HG02678 (cell line): ENCODE measurements at regions not wholly inside any gene's neighbourhood (a gene's known extent, or its start where the extent isn't known, plus 50 kb on each side); places are given as distances from the start of the nearest gene placed in this dataset.

Source experiments
- ATAC-seq: cut with Tn5 transposase; IDR thresholded peaks from one replicate; pipeline ENCODE4 v1.9.1; 2021; ENCODE audit warnings: mild to moderate bottlenecking, moderate library complexity; ENCODE audit not compliant: unreplicated experiment

DNA sequence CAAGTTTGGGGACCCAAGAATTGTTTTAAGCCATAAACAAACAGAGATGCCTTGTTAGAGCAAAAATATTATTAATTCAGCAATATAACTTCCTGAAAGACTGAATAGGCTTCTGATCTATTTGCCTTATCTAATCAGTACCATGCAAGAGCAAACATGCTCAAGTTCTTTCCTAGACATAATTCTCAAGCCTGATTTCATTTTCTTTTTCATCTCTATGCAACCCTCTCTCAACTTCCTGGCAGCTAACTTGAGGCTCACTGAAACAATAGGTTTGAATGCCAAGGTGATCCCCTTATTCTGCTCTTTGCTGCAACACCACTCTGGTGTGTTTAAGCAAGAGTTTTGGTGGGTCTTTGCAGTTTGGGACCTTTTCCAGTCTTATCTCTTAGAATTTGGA, 230.9 kb upstream of the CD96 start:
- no peak for ATAC-seq

GRCh38 chr3:111311709-111312235, 230.2 kb upstream of the CD96 start:
- peak; percentile 91 for ATAC-seq

- no peak for ATAC-seq
Measured at GRCh38 chr3:111314181-111314873, 227.7 kb upstream of the CD96 start.

- no peak for ATAC-seq
Measured at GRCh38 chr3:111314898-111315297, 227.1 kb upstream of the CD96 start.

GRCh38 chr3:111315930-111316587, 225.9 kb upstream of the CD96 start:
- ATAC-seq, result no peak

- ATAC-seq, result no peak
Measured at GRCh38 chr3:111318289-111318688, 223.7 kb upstream of the CD96 start.

DNA sequence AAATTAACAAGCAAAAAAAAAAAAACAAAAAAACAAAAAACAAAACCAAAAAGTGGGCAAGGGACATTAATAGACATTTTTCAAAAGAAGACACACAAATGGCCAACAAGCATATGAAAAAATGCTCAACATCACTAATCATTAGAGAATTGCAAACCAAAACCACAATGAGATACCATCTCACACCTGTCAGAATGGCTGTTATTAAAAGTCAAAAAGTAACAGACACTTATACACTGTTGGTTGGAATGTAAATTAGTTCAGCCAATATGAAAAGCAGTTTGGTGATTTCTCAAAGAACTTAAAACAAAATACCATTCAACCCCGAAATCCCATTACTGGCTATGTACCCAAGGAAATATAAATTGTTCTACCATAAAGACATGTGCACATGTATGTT, 222.4 kb upstream of the CD96 start:
- ATAC-seq, result peak; percentile 62

GRCh38 chr3:111321786-111322185, 220.2 kb upstream of the CD96 start:
- no peak for ATAC-seq

DNA sequence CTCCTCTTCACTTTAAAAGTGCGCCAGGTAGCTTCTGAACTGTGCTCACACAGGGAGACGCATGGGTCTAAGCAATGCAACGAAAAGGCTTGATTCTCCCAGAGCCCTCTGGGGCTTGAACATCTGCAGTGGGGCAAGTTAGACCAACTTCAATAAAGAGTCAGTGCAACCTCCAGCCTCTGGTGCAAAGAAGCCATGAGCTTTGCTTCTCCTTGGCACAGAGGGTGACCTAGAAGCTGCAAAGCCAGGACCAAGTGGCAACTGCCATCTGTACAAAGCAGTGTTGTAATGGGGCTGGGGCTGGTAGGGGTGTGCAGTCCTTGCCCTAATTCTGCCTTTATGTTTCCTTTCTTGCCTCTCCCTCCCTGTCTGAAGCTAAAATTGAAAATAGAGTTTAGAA, 219.0 kb upstream of the CD96 start:
- ATAC-seq, result no peak

- peak; percentile 28 for ATAC-seq
Measured at GRCh38 chr3:111324151-111324550, 217.8 kb upstream of the CD96 start.

- peak; percentile 53 for ATAC-seq
Measured at GRCh38 chr3:111324645-111325044, 217.4 kb upstream of the CD96 start.

DNA sequence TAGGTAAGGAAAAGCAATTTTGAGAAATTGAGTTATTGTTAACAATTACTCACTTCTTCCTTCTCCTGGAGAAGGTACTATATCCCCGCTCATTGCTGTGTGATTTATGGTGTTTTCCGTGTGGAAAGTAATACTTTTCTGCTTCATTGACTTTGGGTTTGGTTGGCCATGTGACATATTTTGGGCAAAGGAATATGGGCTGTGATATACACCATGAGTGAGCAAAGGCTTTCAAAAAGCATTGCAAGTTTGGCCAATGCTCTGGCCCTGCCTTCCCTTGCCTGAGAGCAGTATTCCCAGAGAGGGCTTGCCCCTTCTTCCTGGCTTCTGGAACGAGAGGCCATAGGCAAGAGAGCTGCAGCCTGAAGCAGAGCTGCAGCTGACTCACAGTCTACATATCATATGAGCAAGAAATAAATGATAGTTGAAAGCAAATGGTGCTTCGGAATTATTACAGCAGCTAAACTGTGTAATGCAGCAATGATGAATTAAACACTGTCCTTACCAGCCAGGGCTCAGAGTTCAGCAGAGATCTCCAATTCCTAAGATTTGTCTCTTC, 216.8 kb upstream of the CD96 start:
- no peak for ATAC-seq

DNA sequence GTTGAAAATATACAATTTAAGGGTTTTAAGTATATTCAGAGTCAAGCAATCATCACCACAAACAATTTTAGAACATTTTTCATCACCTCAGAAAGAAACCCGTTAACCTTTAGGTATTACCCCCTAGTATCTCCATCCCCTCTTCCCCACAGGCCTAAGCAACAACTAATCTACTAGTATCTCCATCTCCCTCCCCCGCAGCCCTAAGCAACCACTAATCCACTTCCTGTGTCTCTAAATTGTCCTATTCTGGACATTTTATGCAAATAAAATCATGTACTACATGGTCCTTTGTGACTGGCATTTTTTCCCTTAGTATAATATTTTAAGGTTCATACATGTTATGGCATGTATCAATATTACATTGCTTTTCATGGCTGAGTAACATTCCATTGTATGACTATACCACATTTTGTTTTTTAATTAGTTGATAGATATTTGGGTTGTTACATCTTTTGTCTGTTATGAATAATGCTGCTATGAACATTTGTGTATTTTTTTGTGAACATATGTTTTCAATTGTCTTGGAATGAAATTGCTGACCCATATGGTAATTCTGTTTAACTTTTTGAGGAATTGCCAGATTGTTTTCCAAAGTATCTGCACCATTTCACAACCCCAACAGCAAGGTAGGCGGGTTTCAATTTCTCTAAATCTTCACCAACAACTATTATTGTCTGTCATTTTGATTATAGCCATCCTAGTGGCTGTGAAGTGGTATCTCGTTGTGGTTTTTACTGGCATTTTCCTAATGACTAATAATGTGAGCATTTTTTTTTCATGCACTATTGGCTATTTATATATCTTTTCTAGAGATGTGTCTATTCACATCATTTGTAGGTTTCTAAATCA, 215.6 kb upstream of the CD96 start:
- ATAC-seq, result peak; percentile 41

- ATAC-seq, result no peak
Measured at GRCh38 chr3:111331306-111331705, 210.7 kb upstream of the CD96 start.

DNA sequence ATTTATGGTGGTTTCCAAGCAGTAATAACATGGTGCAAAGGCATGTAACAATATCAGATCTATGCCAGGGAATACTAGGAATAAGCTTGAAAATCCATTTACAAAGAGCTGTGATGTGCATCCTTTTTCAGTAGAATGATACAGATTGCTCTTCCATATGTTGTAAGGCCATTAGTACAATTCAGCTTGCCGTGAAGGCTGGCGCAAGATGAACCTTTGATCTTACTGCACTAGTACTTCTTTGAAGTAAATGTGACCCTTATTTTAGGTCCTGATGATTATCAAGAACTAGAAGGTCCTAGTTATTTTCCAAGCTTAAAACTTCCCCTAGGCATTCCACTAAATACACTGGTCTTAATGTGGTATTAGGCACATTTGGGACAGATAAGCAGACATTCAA, 210.1 kb upstream of the CD96 start:
- no peak for ATAC-seq

DNA sequence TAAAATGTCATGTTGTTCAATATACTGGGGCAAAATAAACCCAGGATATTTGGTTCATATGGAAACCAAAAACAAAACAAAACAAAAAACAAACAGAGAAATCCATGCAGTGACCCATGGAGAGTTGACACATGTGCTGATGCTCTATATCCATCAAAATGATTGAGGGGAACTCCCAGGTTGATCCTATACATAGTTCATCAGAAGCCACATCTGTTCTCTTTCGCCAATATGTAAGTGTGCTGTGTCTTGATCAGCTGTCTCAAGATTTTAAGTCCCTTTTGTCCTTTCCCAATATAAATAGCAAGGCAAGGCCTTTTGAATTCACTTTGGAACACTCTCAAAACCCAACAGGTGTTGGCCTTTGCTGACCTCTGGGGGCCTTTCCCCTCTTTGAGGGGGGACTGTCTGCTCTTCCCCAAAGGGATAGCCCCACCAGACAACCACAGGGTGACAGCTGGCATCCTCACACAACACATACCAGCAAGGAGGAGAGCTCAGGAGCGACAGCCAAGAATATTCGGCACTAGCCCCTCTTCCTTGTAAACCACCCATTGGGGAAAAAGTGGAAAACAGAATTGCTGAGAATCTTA, 209.4 kb upstream of the CD96 start:
- ATAC-seq, result no peak

- no peak for ATAC-seq
Measured at GRCh38 chr3:111333642-111334041, 208.4 kb upstream of the CD96 start.

GRCh38 chr3:111335512-111336303, 206.3 kb upstream of the CD96 start:
- peak; percentile 73 for ATAC-seq

- ATAC-seq, result peak; percentile 47
Measured at GRCh38 chr3:111336511-111336910, 205.5 kb upstream of the CD96 start.

DNA sequence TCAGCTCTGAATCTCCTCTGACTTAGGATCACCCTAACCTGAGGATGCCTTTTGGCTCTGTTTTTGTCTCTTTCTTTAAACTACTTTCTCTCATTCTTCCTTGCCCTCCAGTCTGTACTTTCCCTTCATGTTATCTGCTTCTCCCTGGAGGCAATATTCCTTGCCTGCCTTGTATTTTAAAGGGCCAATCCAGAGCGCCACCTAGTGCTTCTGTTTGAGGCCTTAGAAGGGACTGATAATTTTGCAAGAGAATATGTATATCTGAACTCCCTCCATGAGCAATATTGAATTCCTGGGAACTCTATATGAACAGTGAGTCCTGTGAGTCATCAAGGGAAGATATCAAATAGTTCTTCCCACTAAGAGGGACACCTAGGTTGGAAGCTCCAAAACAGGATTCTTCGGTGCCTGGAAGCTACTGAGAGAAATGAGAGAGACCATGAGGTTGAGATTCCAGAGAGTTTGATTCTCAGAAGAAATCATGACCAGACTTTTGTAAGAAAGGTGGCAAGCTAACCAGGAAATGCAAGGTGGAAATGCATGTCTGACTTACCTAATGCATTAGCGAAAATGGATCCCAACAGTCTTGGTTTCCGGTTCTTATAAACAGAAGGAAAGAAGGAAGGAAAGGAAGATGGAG, 203.8 kb upstream of the CD96 start:
- no peak for ATAC-seq
